ENCODE measurements at regions not wholly inside any gene's neighbourhood (a gene's known extent, or its start where the extent isn't known, plus 50 kb on each side); places are given as distances from the start of the nearest gene placed in this dataset.

- Histone ChIP-seq H3K36me3 (ENCODE audit: low read depth) (no peaks in the 10 kb centered on the region), H3K79me2 (ENCODE audit: insufficient read depth) (no peaks in the 10 kb centered on the region), H3K4me3 (no peak overlapping the region), H3K9me3 (ENCODE audit: low read depth) (no peaks in the 10 kb centered on the region), H3K9me2 (ENCODE audit: insufficient read depth) (no peaks in the 10 kb centered on the region), H3F3A (ENCODE audit: insufficient read depth) (no peaks in the 10 kb centered on the region), H2AFZ (no peak overlapping the region), H3K4me1 (ENCODE audit: insufficient read depth) (no peaks in the 10 kb centered on the region), H3K4me2 (ENCODE audit: unreplicated experiment) (no peak overlapping the region), H3K9ac (no peak overlapping the region), H3K27ac (no peak overlapping the region), H3K27me3 (replicated peaks; ENCODE audit: insufficient read depth) (no peaks in the 10 kb centered on the region), H4K20me1 (ENCODE audit: insufficient read depth) (no peaks in the 10 kb centered on the region)
- WGBS, 2 experiments (ENCODE audit: low coverage in 1 of 2, low lambda C conversion rate in 2 of 2, missing lambda C conversion rate in 2 of 2) = 57 to 62% methylated on average over 4 of the region's 4 CpGs
- in situ Hi-C loops (cut with MboI) = no loop called here
- peak; percentile 17 for DNase-seq
- no peak for TF ChIP-seq EZH2phosphoT487 (IDR thresholded peaks at IDR 0.05; ENCODE audit: insufficient read depth, low read depth)
- no peak for TF ChIP-seq EZH2 (IDR thresholded peaks at IDR 0.05; ENCODE audit: insufficient read depth, poor library complexity, severe bottlenecking)
Measured at GRCh38 chr21:28148400-28149064, 844.1 kb downstream of the LTN1 start.

- in situ Hi-C loops (cut with MboI) = no loop called here
- H3K27me3 ChIP-seq (replicated peaks; ENCODE audit: insufficient read depth) = no peaks in the 10 kb centered on the region
- H3K9me3 ChIP-seq (ENCODE audit: low read depth) = no peaks in the 10 kb centered on the region
- H3K4me3 ChIP-seq = no peak overlapping the region
- no peak overlapping the region for H3K9ac ChIP-seq
- no peak for DNase-seq
- no peak overlapping the region for H3K4me2 ChIP-seq (ENCODE audit: unreplicated experiment)
- no peak overlapping the region for H3K27ac ChIP-seq
- H3K79me2 ChIP-seq (ENCODE audit: insufficient read depth) = no peaks in the 10 kb centered on the region
- no peaks in the 10 kb centered on the region for H4K20me1 ChIP-seq (ENCODE audit: insufficient read depth)
- WGBS, 2 experiments (ENCODE audit: low coverage in 1 of 2, low lambda C conversion rate in 2 of 2, missing lambda C conversion rate in 2 of 2) = 93 to 94% methylated on average over 4 of the region's 4 CpGs
- H3K36me3 ChIP-seq (ENCODE audit: low read depth) = no peaks in the 10 kb centered on the region
- H3K9me2 ChIP-seq (ENCODE audit: insufficient read depth) = no peaks in the 10 kb centered on the region
- TF ChIP-seq EZH2 (IDR thresholded peaks at IDR 0.05; ENCODE audit: insufficient read depth, poor library complexity, severe bottlenecking) (no peak), EZH2phosphoT487 (IDR thresholded peaks at IDR 0.05; ENCODE audit: insufficient read depth, low read depth) (no peak)
- no peak overlapping the region for H2AFZ ChIP-seq
- H3F3A ChIP-seq (ENCODE audit: insufficient read depth) = peaks cover 6% of the 10 kb centered on the region; the same call in 1 of the 2 replicates
- peaks cover 12% of the 10 kb centered on the region for H3K4me1 ChIP-seq (ENCODE audit: insufficient read depth)
Measured at GRCh38 chr21:28144653-28145052, 848.0 kb downstream of the LTN1 start.

GRCh38 chr21:28144089-28144488 lies 848.6 kb downstream of the LTN1 start:
- H3K27me3 ChIP-seq (replicated peaks; ENCODE audit: insufficient read depth) = no peaks in the 10 kb centered on the region
- H3K9me3 ChIP-seq (ENCODE audit: low read depth) = no peaks in the 10 kb centered on the region
- peaks cover 6% of the 10 kb centered on the region; the same call in 1 of the 2 replicates for H3F3A ChIP-seq (ENCODE audit: insufficient read depth)
- H3K9me2 ChIP-seq (ENCODE audit: insufficient read depth) = no peaks in the 10 kb centered on the region
- H3K27ac ChIP-seq = no peak overlapping the region
- no peaks in the 10 kb centered on the region for H4K20me1 ChIP-seq (ENCODE audit: insufficient read depth)
- in situ Hi-C loops (cut with MboI) = no loop called here
- H3K4me2 ChIP-seq (ENCODE audit: unreplicated experiment) = no peak overlapping the region
- H2AFZ ChIP-seq = no peak overlapping the region
- no peak overlapping the region for H3K9ac ChIP-seq
- H3K36me3 ChIP-seq (ENCODE audit: low read depth) = no peaks in the 10 kb centered on the region
- DNase-seq = no peak
- H3K4me3 ChIP-seq = no peak overlapping the region
- no peaks in the 10 kb centered on the region for H3K79me2 ChIP-seq (ENCODE audit: insufficient read depth)
- no peak for TF ChIP-seq EZH2phosphoT487 (IDR thresholded peaks at IDR 0.05; ENCODE audit: insufficient read depth, low read depth)
- TF ChIP-seq EZH2 (IDR thresholded peaks at IDR 0.05; ENCODE audit: insufficient read depth, poor library complexity, severe bottlenecking) = no peak
- H3K4me1 ChIP-seq (ENCODE audit: insufficient read depth) = peaks cover 12% of the 10 kb centered on the region

- Histone ChIP-seq H3K27me3 (replicated peaks; ENCODE audit: insufficient read depth) (no peaks in the 10 kb centered on the region), H3K4me1 (ENCODE audit: insufficient read depth) (peaks cover 12% of the 10 kb centered on the region), H3K9ac (no peak overlapping the region), H3K9me2 (ENCODE audit: insufficient read depth) (no peaks in the 10 kb centered on the region), H3K27ac (peak overlapping the region; percentile 20; the same call in 1 of the 2 replicates), H3K4me3 (no peak overlapping the region), H4K20me1 (ENCODE audit: insufficient read depth) (no peaks in the 10 kb centered on the region), H3K79me2 (ENCODE audit: insufficient read depth) (no peaks in the 10 kb centered on the region), H3K36me3 (ENCODE audit: low read depth) (no peaks in the 10 kb centered on the region), H3F3A (ENCODE audit: insufficient read depth) (peaks cover 6% of the 10 kb centered on the region; the same call in 1 of the 2 replicates), H3K9me3 (ENCODE audit: low read depth) (no peaks in the 10 kb centered on the region), H3K4me2 (ENCODE audit: unreplicated experiment) (no peak overlapping the region), H2AFZ (peak overlapping the region; percentile 57)
- peak; percentile 82 for DNase-seq
- TF ChIP-seq EZH2 (IDR thresholded peaks at IDR 0.05; ENCODE audit: insufficient read depth, poor library complexity, severe bottlenecking) (no peak), EZH2phosphoT487 (IDR thresholded peaks at IDR 0.05; ENCODE audit: insufficient read depth, low read depth) (no peak)
- in situ Hi-C loops (cut with MboI) = no loop called here
Measured at GRCh38 chr21:28142697-28143096, 850.0 kb downstream of the LTN1 start.

- H3K79me2 ChIP-seq (ENCODE audit: insufficient read depth) = no peaks in the 10 kb centered on the region
- H3K9me2 ChIP-seq (ENCODE audit: insufficient read depth) = no peaks in the 10 kb centered on the region
- 96% methylated on average over 2 of the region's 2 CpGs for WGBS, 2 experiments (ENCODE audit: low coverage in 1 of 2, low lambda C conversion rate in 2 of 2, missing lambda C conversion rate in 2 of 2)
- H2AFZ ChIP-seq = no peak overlapping the region
- no peak overlapping the region for H3K4me2 ChIP-seq (ENCODE audit: unreplicated experiment)
- peaks cover 17% of the 10 kb centered on the region for H3K4me1 ChIP-seq (ENCODE audit: insufficient read depth)
- no peak overlapping the region for H3K27ac ChIP-seq
- no peak overlapping the region for H3K4me3 ChIP-seq
- TF ChIP-seq EZH2phosphoT487 (IDR thresholded peaks at IDR 0.05; ENCODE audit: insufficient read depth, low read depth) = no peak
- TF ChIP-seq EZH2 (IDR thresholded peaks at IDR 0.05; ENCODE audit: insufficient read depth, poor library complexity, severe bottlenecking) = no peak
- no peaks in the 10 kb centered on the region for H3K36me3 ChIP-seq (ENCODE audit: low read depth)
- peaks cover 6% of the 10 kb centered on the region; the same call in 1 of the 2 replicates for H3F3A ChIP-seq (ENCODE audit: insufficient read depth)
- H3K9me3 ChIP-seq (ENCODE audit: low read depth) = no peaks in the 10 kb centered on the region
- H4K20me1 ChIP-seq (ENCODE audit: insufficient read depth) = no peaks in the 10 kb centered on the region
- in situ Hi-C loops (cut with MboI) = no loop called here
- DNase-seq = no peak
- no peaks in the 10 kb centered on the region for H3K27me3 ChIP-seq (replicated peaks; ENCODE audit: insufficient read depth)
- no peak overlapping the region for H3K9ac ChIP-seq
Measured at GRCh38 chr21:28138272-28138671, 854.4 kb downstream of the LTN1 start.

All from GM23248 (cell line).